Germinal center (tissue), 1 donor: ENCODE measurements at regions not wholly inside any gene's neighbourhood (a gene's known extent, or its start where the extent isn't known, plus 50 kb on each side); places are given as distances from the start of the nearest gene placed in this dataset.
"Not testable (repeated sequence)": the region's sequence is repeated elsewhere in the genome, so short reads cannot be mapped to it uniquely, and the experiment has no call there.

ENCODE experiments used
- DNase-seq: peaks from one replicate; pipeline ENCODE4 v3.0.0; 2012; ENCODE audit warnings: mixed read lengths, low spot score

- DNase-seq: no peak
These were observed 276.0 kb downstream of the ADGRD1 start for GRCh38 chr12:131229426-131230339.

- DNase-seq: no peak
These were observed 276.8 kb downstream of the ADGRD1 start for GRCh38 chr12:131230340-131231031.

GRCh38 chr12:131231032-131231980 is 277.6 kb downstream of the ADGRD1 start:
- no peak for DNase-seq

GRCh38 chr12:131232036-131232435 is 278.3 kb downstream of the ADGRD1 start:
- DNase-seq: no peak

DNA sequence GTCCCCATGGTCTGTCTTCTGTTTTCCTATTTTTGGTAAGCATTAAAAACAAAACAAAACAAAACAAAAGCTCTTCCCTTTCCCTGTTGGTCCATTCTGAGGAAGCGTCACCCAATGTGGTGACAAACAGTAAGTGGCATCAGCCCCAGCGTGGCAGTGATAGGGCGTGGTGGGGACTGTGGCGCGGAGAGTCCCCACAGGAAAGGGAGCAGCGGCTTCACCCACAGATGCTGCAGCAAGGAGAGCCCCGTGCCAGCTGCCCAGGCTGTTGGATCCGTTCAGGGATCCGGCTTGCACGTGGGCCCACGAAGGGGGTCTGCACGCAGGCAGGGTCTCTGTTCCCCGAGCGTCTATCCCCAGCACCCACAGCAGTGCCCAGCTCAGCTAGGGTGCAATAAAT is 279.2 kb downstream of the ADGRD1 start:
- not testable (repeated sequence) for DNase-seq

DNA sequence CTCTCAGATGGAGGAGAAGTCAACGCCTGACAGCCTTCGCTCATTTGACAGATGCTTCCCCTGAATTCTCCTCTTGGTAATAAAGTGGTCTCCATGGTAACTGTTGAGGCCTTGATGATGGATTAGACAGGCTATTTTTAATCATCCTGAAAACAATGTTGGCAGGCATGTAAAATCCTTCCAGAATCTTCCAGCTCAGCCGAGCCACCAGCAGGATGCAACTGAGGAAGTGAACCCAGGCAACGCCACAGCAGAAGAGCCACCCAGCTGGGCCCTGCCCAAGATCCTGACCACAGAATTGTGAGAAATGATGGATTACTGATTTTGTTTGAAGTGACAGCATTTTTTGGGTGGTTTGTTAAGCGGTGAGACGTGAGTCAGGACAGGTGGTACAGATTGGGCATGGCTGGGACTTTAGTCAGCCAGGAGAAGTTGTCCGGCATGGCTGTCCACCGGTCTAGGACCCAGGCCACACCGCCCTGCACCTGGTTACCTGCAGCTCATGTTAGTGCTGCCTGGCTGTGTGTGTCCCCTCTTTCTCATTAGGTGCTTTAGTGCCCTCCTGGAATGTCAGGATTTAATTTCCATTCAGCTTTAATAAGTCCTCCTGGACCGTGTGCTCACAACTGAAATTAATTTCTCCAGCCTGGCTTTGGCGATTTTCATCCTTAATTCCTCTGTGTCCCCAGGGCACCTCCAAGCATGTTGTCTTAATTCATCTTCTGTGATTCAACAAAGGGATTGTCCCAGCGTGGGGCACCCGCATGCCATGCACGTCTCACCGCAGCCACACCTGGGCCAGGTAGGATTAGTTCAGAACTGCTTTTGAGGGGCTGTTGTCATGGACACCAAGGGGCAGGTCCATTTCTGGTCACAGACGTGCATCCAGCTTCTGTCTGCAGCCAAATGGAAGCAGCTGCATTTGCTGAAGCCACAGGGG is 280.4 kb downstream of the ADGRD1 start:
- DNase-seq: not testable (repeated sequence)

DNA sequence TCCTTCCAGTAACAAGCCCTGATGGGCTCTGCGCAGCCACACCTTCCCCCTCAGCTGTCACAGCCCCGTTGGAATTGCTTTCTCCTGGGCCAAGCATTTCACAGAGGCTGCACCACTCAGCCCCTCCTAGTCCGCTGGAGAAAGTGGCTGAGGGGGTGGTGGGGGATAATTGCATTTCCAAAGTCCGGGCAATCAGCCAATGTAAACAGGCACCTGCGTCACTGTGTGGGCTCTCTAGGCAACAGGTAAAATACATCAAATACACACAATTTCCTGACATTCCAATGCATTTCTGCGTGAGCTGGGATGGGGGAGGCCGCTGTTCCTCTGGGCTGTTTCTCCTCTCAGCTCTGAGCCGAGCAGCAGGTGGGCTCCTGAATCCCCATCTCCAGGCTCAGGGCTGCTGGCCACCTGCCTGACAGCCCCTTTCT is 281.1 kb downstream of the ADGRD1 start:
- not testable (repeated sequence) for DNase-seq

- no peak for DNase-seq
These were observed 282.2 kb downstream of the ADGRD1 start for GRCh38 chr12:131235871-131236271.

DNA sequence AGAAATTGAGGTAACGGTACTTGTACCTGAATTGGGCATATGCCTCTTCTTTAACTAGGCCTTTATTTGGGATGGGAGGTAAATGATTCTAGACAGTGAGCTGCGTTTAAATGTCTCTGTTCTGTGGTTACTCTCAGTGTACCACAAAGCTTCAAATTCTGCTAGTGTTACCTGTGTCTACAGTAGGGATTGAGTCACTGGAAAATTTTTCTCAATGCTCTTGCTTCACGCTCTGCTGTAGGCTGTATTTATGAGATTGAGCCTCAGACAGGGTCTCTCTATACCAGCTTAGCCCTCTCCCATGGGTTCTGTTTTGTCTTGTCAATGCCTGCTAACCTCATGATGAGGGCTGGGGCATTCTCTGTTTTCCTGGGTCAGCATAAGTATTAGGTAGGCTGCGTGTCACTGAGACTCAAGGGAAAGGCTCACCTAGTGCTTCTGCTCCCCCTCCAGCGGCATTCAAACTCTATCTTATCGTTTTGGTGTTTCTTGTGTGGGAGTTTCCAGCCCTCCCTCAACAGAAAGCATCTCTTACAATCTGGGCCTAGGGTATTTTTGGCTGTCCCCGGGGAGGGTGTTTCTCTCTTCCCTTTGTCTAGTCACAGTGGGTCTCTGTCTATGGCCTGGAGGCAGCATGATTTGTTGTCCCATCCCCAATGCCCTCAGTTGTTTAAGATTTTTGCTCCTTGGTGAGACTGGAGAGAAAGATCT is 285.8 kb downstream of the ADGRD1 start:
- DNase-seq: no peak

GRCh38 chr12:131241517-131241916 is 287.8 kb downstream of the ADGRD1 start:
- no peak for DNase-seq

DNA sequence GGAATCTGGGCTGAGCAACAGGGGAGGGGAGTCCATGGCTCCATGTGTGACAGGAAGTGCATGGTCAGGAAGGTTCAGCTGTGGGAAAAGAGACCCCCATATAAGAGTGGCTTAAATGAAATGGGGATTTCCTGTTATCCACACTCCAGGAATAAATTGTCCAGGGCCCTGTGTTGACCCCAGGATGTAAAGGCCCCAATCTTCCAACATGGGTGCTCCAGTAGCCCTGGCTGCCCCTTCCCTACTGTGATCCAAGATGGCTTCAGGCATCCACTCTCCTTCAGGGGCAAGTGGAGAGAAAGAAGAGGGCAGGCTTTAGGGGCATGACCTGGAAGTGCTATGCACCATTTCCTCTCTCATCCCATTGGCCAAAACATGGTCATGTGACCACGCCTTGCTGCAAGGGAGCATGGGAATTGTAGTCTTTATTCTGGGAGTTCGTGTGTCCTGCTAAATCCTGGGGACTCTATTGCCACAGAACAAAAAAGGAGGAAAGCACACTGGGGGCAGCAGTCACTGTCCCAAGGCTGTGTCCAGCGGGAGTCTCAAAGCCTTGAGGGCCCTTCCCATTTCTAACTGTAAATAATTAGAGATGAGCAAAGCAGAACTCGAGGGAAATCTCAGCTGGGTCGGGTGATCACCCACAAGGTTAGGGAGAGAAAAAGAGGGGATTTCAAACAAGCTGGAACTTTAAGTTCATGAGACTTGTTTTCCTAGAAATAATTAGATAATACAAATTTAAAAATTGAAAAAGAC is 289.2 kb downstream of the ADGRD1 start:
- DNase-seq: no peak

- DNase-seq: not testable (repeated sequence)
These were observed 290.5 kb downstream of the ADGRD1 start for GRCh38 chr12:131244157-131244688.

DNA sequence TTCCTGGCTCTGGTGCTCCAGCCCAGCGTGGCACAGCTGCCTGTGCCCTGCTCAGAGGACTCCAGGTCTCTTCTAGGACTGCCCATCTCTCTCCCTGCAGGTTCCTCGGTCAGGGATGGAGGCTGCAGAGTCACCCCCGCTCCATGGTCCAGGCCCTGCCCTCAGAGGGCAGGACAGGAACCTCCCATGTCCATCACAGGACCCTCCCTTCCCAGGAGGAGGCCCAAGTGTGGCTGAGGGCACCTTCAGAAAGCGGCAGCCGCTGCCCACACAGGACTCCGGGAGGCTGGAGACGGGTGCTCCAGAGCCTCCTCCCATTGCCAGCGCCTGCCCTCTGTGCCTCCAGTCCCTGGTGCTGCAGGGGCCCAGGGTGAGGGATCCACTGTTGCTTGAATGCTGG is 291.5 kb downstream of the ADGRD1 start:
- not testable (repeated sequence) for DNase-seq

DNA sequence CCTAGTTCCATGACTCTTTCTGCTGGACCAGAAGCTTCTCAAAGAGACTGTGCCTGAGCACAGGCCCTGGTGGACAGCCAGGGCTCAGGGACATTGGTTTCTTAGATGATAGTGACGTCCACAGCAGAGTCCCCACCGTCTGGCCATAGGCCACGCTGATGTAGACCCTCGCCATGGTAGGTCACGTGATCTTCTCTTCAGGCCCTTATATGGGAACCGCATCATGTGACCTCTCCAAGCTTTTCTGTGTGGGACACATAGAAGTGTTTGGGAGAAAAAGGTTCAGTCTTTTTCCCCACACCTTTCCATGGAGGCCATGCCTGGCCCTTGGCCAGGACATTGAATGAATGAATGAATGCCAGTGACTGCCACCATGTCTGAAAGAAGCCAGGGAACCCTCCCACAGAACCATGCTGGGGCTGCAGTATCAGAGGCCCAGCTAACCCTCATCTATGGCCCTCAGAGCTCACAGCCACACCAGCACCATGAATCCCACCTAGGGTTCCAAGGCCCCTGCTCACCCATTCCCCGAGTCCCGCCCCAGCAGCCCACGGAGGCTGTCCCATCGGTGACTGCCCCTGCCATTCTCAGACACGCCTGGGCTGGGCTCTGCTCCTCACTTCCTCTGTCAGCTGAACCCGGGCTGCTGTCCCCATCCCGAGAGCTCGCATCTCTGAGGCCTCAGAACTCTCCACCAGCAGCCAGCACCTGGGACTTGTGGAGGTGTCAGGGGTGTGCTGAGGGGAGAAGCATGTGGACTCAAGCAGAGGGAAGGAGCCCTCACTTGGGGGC is 292.1 kb downstream of the ADGRD1 start:
- DNase-seq: no peak

DNA sequence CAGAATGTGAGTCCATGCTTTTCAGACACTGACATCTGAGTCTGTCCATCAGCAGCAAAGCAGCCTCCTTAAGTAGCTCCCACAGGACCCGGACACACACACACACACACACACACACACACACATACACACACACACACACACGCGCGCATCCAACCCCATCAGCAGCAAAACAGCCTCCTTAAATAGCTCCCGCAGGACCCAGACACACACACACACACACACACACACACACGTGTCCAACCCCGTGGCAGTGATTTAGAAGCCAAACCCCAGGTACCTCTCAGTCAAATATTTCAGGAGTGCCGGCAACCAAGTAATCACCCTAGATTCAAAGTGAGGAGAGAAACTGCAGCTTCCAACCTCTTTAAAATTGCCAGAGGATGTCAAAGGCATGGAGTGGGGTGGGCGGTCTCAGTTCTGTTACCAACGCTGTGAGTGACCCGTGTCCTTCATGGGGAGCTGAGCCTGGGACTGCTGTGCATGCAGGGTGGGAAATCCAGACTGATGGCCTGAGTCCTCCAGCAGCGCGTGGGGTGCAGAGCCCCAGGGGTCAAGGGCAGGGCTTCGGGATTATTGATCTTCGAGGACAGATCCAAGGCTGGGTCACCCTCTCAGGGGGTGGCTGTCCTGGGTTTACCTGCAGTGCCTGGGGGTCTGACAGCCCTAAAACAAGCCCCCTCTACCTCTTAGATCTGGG is 293.5 kb downstream of the ADGRD1 start:
- DNase-seq: not testable (repeated sequence)

DNA sequence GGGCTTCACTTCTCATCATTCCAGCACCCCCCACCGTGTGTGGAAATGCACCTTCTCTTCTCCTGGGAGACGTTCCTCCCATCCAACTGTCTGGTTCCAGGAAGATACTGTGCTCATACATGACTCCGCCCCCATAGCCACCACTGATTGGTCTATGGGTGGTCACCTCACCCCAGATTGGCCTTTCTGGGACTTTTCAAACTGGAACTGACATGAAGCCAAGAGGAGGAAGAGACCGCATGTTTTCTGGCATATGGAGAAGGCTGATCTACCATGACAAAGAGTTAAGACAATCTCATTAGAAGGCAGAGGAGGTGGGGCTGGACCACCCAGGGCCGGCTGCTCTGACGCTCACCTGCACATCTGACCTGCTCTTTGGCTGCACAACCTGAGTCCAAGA is 294.2 kb downstream of the ADGRD1 start:
- DNase-seq: not testable (repeated sequence)

DNA sequence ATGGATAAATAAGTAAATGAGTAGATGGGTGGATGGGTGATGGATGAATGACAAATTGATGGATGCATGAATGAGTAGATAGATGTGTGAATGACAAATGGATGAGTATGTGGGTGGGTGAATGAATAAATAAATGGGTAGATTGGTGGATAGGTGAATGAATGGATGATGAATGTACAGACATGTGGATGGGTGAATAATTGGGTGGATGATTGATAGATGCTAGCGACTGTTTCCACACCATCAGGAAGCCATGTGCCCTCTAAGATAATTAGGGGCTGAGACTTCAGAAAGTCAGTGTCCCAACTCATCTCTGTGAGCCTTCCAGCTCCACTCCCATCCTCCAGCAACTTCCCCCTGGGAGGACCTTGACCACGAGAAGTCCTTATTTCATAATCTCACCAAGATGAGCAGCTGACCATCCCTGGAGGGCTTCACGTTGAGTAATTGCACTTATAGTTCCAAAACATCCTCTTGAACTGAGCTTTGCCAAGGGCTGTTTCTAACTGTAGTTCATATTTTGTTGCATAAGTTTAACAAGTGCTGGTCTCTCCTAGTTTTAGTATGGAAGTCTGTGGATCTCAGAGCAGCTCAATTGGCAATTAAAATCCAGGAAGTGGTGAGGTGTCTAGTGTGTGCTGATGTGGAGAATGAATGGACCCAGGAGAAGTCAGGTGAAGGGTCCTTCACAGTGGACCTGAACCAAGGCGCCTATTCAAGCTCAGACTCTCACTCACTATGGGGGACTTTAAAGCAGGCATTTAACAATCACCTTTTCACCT is 295.7 kb downstream of the ADGRD1 start:
- DNase-seq: no peak
